Keratinocyte (primary cell): ENCODE measurements at regions not wholly inside any gene's neighbourhood (a gene's known extent, or its start where the extent isn't known, plus 50 kb on each side); places are given as distances from the start of the nearest gene placed in this dataset.

Experiments
- DNase-seq: peaks from one replicate; pipeline ENCODE4 v3.0.0-alpha.2; 2011; ENCODE audit warnings: low read depth, missing footprints, low spot score
- FAIRE-seq: peaks from 2 replicates; lab custom pipeline; 2011; peaks lifted over from hg19 to GRCh38; lab: Jason Lieb, UNC
- H2AFZ ChIP-seq: 2 replicates; pipeline ENCODE4 v1.6.0; 2012; ENCODE audit warnings: low read length, control low read depth, inconsistent platforms; ENCODE audit not compliant: control insufficient read depth
- H3K27ac ChIP-seq: 2 replicates; pipeline ENCODE4 v1.5.1; 2011; ENCODE audit warnings: low read length; ENCODE audit not compliant: control insufficient read depth, insufficient read depth
- H3K27me3 ChIP-seq: 3 replicates; pipeline ENCODE4 v1.6.0; 2011; ENCODE audit warnings: low read length; ENCODE audit not compliant: control insufficient read depth, insufficient read depth; ENCODE audit errors: extremely low read depth
- H3K36me3 ChIP-seq, 2 experiments: 2 replicates in 1 of 2; 3 replicates in 1 of 2; pipeline ENCODE4 v1.5.1; 2011; ENCODE audit warnings: low read length in 2 of 2, mild to moderate bottlenecking in 1 of 2; ENCODE audit not compliant: control insufficient read depth in 2 of 2, insufficient read depth in 2 of 2; ENCODE audit errors: extremely low read depth in 1 of 2
- H3K4me1 ChIP-seq: 3 replicates; pipeline ENCODE4 v1.5.1; 2011; ENCODE audit warnings: low read length; ENCODE audit not compliant: control insufficient read depth, insufficient read depth; ENCODE audit errors: extremely low read depth
- H3K4me2 ChIP-seq: 3 replicates; pipeline ENCODE4 v1.6.0; 2011; ENCODE audit warnings: low read depth, low read length; ENCODE audit not compliant: control insufficient read depth, insufficient read depth; ENCODE audit errors: extremely low read depth
- H3K4me3 ChIP-seq, 3 experiments: fragments of 200-600 bp in 1 of 3; sonication (generic) in 1 of 3; 2 replicates in 2 of 3; 3 replicates in 1 of 3; pipeline ENCODE4 v1.5.1; 2011 to 2016; ENCODE audit warnings: low read length in 3 of 3, mild to moderate bottlenecking in 3 of 3, control low read depth in 2 of 3, inconsistent platforms in 1 of 3, low read depth in 1 of 3, mixed read lengths in 1 of 3, mixed run types in 1 of 3, moderate library complexity in 1 of 3; ENCODE audit not compliant: control insufficient read depth in 2 of 3, insufficient read depth in 2 of 3; ENCODE audit errors: extremely low read depth in 1 of 3
- H3K79me2 ChIP-seq: 2 replicates; pipeline ENCODE4 v1.6.0; 2012; ENCODE audit warnings: low read length; ENCODE audit not compliant: control insufficient read depth, insufficient read depth
- H3K9ac ChIP-seq: 3 replicates; pipeline ENCODE4 v1.6.0; 2011; ENCODE audit warnings: low read length; ENCODE audit not compliant: control insufficient read depth, insufficient read depth; ENCODE audit errors: extremely low read depth
- H3K9me1 ChIP-seq: 3 replicates; pipeline ENCODE4 v1.6.0; 2011; ENCODE audit warnings: low read length; ENCODE audit not compliant: control insufficient read depth, insufficient read depth; ENCODE audit errors: extremely low read depth
- H3K9me3 ChIP-seq: 2 replicates; pipeline ENCODE4 v1.5.1; 2012; ENCODE audit warnings: low read depth, low read length; ENCODE audit not compliant: control insufficient read depth
- H4K20me1 ChIP-seq: 3 replicates; pipeline ENCODE4 v1.6.0; 2011; ENCODE audit warnings: low read length; ENCODE audit not compliant: control insufficient read depth, insufficient read depth; ENCODE audit errors: extremely low read depth
- CTCF ChIP-seq, 3 experiments: IDR thresholded peaks in 1 of 3; conservative IDR thresholded peaks in 1 of 3; optimal IDR thresholded peaks in 1 of 3; 2 replicates in 2 of 3; 3 replicates in 1 of 3; pipeline versions ENCODE3 to v1.5.1; 2011; ENCODE audit warnings: low read length in 3 of 3, mild to moderate bottlenecking in 3 of 3, moderate library complexity in 2 of 3, control low read depth in 1 of 3, inconsistent platforms in 1 of 3; ENCODE audit not compliant: insufficient read depth in 2 of 3; ENCODE audit errors: extremely low read depth in 1 of 3
- EZH2 ChIP-seq: IDR thresholded peaks from one replicate; pipeline ENCODE4 v1.6.1; 2012; ENCODE audit warnings: inconsistent platforms, mild to moderate bottlenecking, low read length, moderate library complexity
- dilution Hi-C: fragments of 300-500 bp; cut with MboI; formaldehyde crosslinking; loops from one replicate; pipeline ENCODE4 v1.7.0; 2020; ENCODE audit warnings: low sequenced_read_pairs; ENCODE audit not compliant: extremely low pct_ligation_motif_present

DNA sequence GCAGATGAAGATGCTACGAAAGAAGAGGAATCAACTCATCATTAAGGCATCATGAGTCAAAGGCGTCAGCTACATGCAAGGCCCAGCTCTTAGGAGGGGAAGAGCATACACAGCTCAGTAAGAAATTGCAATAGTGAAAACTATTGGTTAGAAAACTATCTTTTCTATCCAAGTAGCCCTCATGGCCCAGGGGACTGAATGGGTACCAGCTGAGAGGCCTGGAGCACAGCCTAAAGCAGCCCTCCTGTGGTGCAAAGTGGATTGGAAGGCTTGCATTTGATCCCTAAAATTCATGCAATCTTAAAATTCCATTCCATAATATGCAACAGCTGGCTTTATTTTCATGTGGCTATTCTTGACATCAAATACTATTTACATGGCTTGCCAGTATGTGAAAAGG is 251.8 kb upstream of the USP24 start:
- Histone ChIP-seq H3K4me2 (no peak overlapping the region), H3K27me3 (no peaks in the 10 kb centered on the region), H3K79me2 (no peaks in the 10 kb centered on the region), H3K4me1 (peaks cover 11% of the 10 kb centered on the region), H3K9me3 (no peaks in the 10 kb centered on the region), H3K9me1 (no peaks in the 10 kb centered on the region), H3K36me3 (no peaks in the 10 kb centered on the region), H4K20me1 (no peaks in the 10 kb centered on the region), H3K27ac (no peak overlapping the region), H3K4me3 (no peak overlapping the region), H2AFZ (no peak overlapping the region), H3K9ac (no peak overlapping the region)
- no peak for TF ChIP-seq CTCF (optimal IDR thresholded peaks at IDR 0.05 in 1 of 3, IDR thresholded peaks at IDR 0.05 in 1 of 3, conservative IDR thresholded peaks at IDR 0.05 in 1 of 3; ENCODE audit: extremely low read depth in 1 of 3, insufficient read depth in 2 of 3, low read length in 3 of 3)
- no peak for TF ChIP-seq EZH2
- DNase-seq, result no peak
- no peak for FAIRE-seq
- dilution Hi-C loops, result no loop called here

GRCh38 chr1:55466373-55466772 is 251.2 kb upstream of the USP24 start:
- H2AFZ ChIP-seq, result no peak overlapping the region
- no peaks in the 10 kb centered on the region for H3K79me2 ChIP-seq
- no peak for TF ChIP-seq CTCF (optimal IDR thresholded peaks at IDR 0.05 in 1 of 3, IDR thresholded peaks at IDR 0.05 in 1 of 3, conservative IDR thresholded peaks at IDR 0.05 in 1 of 3; ENCODE audit: extremely low read depth in 1 of 3, insufficient read depth in 2 of 3, low read length in 3 of 3)
- DNase-seq, result no peak
- H4K20me1 ChIP-seq, result no peaks in the 10 kb centered on the region
- H3K27ac ChIP-seq, result no peak overlapping the region
- no peaks in the 10 kb centered on the region for H3K36me3 ChIP-seq
- no peak overlapping the region for H3K4me3 ChIP-seq
- no peak for FAIRE-seq
- H3K9me1 ChIP-seq, result no peaks in the 10 kb centered on the region
- H3K4me2 ChIP-seq, result no peak overlapping the region
- no peaks in the 10 kb centered on the region for H3K9me3 ChIP-seq
- H3K4me1 ChIP-seq, result peaks cover 11% of the 10 kb centered on the region
- H3K27me3 ChIP-seq, result no peaks in the 10 kb centered on the region
- H3K9ac ChIP-seq, result no peak overlapping the region
- dilution Hi-C loops, result no loop called here
